ENCODE measurements at regions not wholly inside any gene's neighbourhood (a gene's known extent, or its start where the extent isn't known, plus 50 kb on each side); places are given as distances from the start of the nearest gene placed in this dataset.

DNA sequence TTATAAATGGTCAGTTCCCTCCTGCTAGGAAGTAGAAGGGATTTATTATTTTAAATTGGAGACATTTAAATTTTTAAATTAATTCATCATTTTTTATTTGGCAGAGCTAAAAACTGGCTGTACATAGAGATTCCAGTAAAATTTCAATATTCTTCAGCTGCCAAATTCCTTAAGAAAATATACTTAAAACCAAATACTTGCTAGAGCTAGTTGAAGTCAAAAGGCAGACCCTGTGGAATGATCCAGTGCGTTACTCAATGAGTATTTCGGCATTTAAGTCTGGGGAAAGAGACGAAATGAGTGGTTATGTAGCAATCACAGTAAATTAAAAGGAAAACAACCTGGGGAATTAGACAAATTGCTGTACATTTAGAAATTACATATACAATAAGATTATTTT is 1104.7 kb downstream of the SLC6A15 start:
- H3K79me1 ChIP-seq (ENCODE audit: low read depth in 1 of 2, low read length in 2 of 2) = no peaks in the 10 kb centered on the region
- H2AK9ac ChIP-seq (replicated peaks; ENCODE audit: low read depth, low read length, poor library complexity) = no peak overlapping the region
- no peak overlapping the region for H2BK5ac ChIP-seq (ENCODE audit: low read depth, low read length, poor library complexity, severe bottlenecking)
- H3K14ac ChIP-seq (replicated peaks; ENCODE audit: low read depth, low read length) = no peak overlapping the region
- no peaks in the 10 kb centered on the region for H4K20me1 ChIP-seq (ENCODE audit: insufficient read depth, low read length)
- dilution Hi-C loops (cut with HindIII; ENCODE audit: low sequenced_read_pairs, unreplicated experiment) (no loop called here), in situ Hi-C loops (cut with MboI; ENCODE audit: low sequenced_read_pairs) (no loop called here), intact Hi-C loops (cut with micrococcal nuclease) (no loop called here)
- no peak overlapping the region for H2BK120ac ChIP-seq (ENCODE audit: low read depth, low read length)
- no peak overlapping the region for H4K91ac ChIP-seq (ENCODE audit: insufficient read depth, low read depth, low read length)
- no peak overlapping the region for H3K9ac ChIP-seq (ENCODE audit: low read depth, low read length)
- no peak overlapping the region for H3K4me3 ChIP-seq (ENCODE audit: insufficient read depth, low read depth, low read length)
- H3K23ac ChIP-seq (ENCODE audit: low read depth, low read length) = no peak overlapping the region
- no peaks in the 10 kb centered on the region for H3K9me1 ChIP-seq (ENCODE audit: insufficient read depth, low read length)
- H2AFZ ChIP-seq (replicated peaks; ENCODE audit: low read length, poor library complexity) = no peak overlapping the region
- no peak overlapping the region for H3K4me2 ChIP-seq (ENCODE audit: low read depth, low read length)
- H2BK15ac ChIP-seq (ENCODE audit: low read depth, low read length) = no peak overlapping the region
- H4K8ac ChIP-seq (ENCODE audit: low read depth in 2 of 2, low read length in 2 of 2) = no peak overlapping the region
- CTCF ChIA-PET = no interaction called here
- WGBS, 2 experiments (ENCODE audit: extremely low coverage in 2 of 2, insufficient read length in 1 of 2) = no CpG with 5 or more reads among the region's 3 CpGs
- POLR2A ChIA-PET (ENCODE audit: unreplicated experiment) = no interaction called here
- H3K4ac ChIP-seq (ENCODE audit: low read depth, low read length) = no peak overlapping the region
- no peaks in the 10 kb centered on the region for H3K36me3 ChIP-seq (ENCODE audit: control insufficient read depth, insufficient read depth, low read length)
- H3K27ac ChIP-seq (ENCODE audit: insufficient read depth, low read length) = no peak overlapping the region
- BruUV-seq (replicated peaks) = no TSS peak
- H3K9me3 ChIP-seq (ENCODE audit: control insufficient read depth, insufficient read depth, low read length) = no peaks in the 10 kb centered on the region
- no peak overlapping the region for H2BK20ac ChIP-seq (ENCODE audit: low read depth, low read length)
- DNase-seq (no peak), ATAC-seq (ENCODE audit: low read depth) (no peak)
- H3K27me3 ChIP-seq (ENCODE audit: control insufficient read depth, insufficient read depth, low read length) = no peaks in the 10 kb centered on the region
- H3K56ac ChIP-seq (ENCODE audit: extremely low read depth, insufficient read depth, low read length) = no peak overlapping the region
- no peak overlapping the region for H3K18ac ChIP-seq (ENCODE audit: low read depth, low read length)
- H4K5ac ChIP-seq (ENCODE audit: low read depth, low read length) = no peak overlapping the region
- H2AK5ac ChIP-seq (ENCODE audit: low read depth, low read length) = no peak overlapping the region
- H3K4me1 ChIP-seq (ENCODE audit: control insufficient read depth, insufficient read depth, low read length) = no peaks in the 10 kb centered on the region
- TF ChIP-seq POLR2A (IDR thresholded peaks at IDR 0.05; ENCODE audit: low read depth, low read length) (no peak), MAZ (IDR thresholded peaks at IDR 0.05; ENCODE audit: borderline replicate concordance, low read depth, low read length) (no peak), RCOR1 (IDR thresholded peaks at IDR 0.05; ENCODE audit: insufficient replicate concordance, low read length) (no peak), NFE2L2 (IDR thresholded peaks at IDR 0.05; ENCODE audit: low read depth, low read length) (no peak), RAD21 (IDR thresholded peaks at IDR 0.05; ENCODE audit: low read length) (no peak), RFX5 (IDR thresholded peaks at IDR 0.05; ENCODE audit: low read depth, low read length) (no peak), BHLHE40 (IDR thresholded peaks at IDR 0.05; ENCODE audit: low read depth, low read length) (no peak), SMC3 (IDR thresholded peaks at IDR 0.05; ENCODE audit: low read depth, low read length) (no peak), CEBPB (IDR thresholded peaks at IDR 0.05; ENCODE audit: low read depth, low read length) (no peak), CHD1 (IDR thresholded peaks at IDR 0.05; ENCODE audit: low read depth, low read length) (no peak)
- TF ChIP-seq, protein P1, sequence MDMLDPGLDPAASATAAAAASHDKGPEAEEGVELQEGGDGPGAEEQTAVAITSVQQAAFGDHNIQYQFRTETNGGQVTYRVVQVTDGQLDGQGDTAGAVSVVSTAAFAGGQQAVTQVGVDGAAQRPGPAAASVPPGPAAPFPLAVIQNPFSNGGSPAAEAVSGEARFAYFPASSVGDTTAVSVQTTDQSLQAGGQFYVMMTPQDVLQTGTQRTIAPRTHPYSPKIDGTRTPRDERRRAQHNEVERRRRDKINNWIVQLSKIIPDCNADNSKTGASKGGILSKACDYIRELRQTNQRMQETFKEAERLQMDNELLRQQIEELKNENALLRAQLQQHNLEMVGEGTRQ (IDR thresholded peaks at IDR 0.05; ENCODE audit: low read depth, low read length) = no peak

Data from IMR-90 (cell line).